PC-3 (cell line): ENCODE measurements at regions not wholly inside any gene's neighbourhood (a gene's known extent, or its start where the extent isn't known, plus 50 kb on each side); places are given as distances from the start of the nearest gene placed in this dataset.

ENCODE experiments used
- ATAC-seq: fragments of 200-7000 bp; cut with Tn5 transposase; 2 replicates; pipeline ENCODE4 v1.9.1; 2020; ENCODE audit warnings: mild to moderate bottlenecking, moderate library complexity
- BruUV-seq: library from RNA; stranded (reverse); fragments of 400-500 nt; replicated peaks from 2 replicates; lab custom pipeline; 2021; lab: Mats Ljungman, UMichigan
- CTCF ChIA-PET: fragments of 300-600 bp; sonication (Branson Sonifier 250); formaldehyde crosslinking; loops from one replicate; lab custom pipeline; 2022; ENCODE audit warnings: antibody characterized with exemption; lab: Charles Lee
- POLR2A ChIA-PET: fragments of 300-600 bp; sonication (Branson Sonifier 250); formaldehyde crosslinking; loops from one replicate; lab custom pipeline; 2022; ENCODE audit warnings: antibody characterized with exemption; ENCODE audit not compliant: unreplicated experiment; lab: Charles Lee
- DNase-seq: peaks from one replicate; pipeline ENCODE4 v3.0.0-alpha.2; 2015
- H2AFZ ChIP-seq: fragments of 300-600 bp; sonication (generic); 2 replicates; pipeline ENCODE4 v1.6.0; 2016; ENCODE audit warnings: antibody characterized with exemption, low read length
- H3F3A ChIP-seq: fragments of 300-600 bp; sonication (generic); one replicate; pipeline ENCODE4 v1.6.0; 2017; ENCODE audit warnings: antibody characterized with exemption, low read length, control low read depth, mild to moderate bottlenecking; ENCODE audit not compliant: unreplicated experiment
- H3K27ac ChIP-seq: fragments of 300-600 bp; sonication (generic); 2 replicates; pipeline ENCODE4 v1.5.1; 2016; ENCODE audit warnings: mild to moderate bottlenecking, low read length
- H3K27me3 ChIP-seq: fragments of 300-600 bp; sonication (generic); 2 replicates; pipeline ENCODE4 v1.6.1; 2016; ENCODE audit warnings: low read length, mixed read lengths
- H3K36me3 ChIP-seq: fragments of 300-600 bp; sonication (generic); 2 replicates; pipeline ENCODE4 v1.6.1; 2016; ENCODE audit warnings: low read depth, mixed run types, low read length, mixed read lengths
- H3K4me1 ChIP-seq: fragments of 300-600 bp; sonication (generic); 2 replicates; pipeline ENCODE4 v1.5.1; 2016; ENCODE audit warnings: low read length; ENCODE audit not compliant: insufficient read depth
- H3K4me2 ChIP-seq: fragments of 300-600 bp; sonication (generic); 2 replicates; pipeline ENCODE4 v1.6.0; 2016; ENCODE audit warnings: low read length
- H3K4me3 ChIP-seq: fragments of 300-600 bp; sonication (generic); 2 replicates; pipeline ENCODE4 v1.5.1; 2016; ENCODE audit warnings: mild to moderate bottlenecking, low read length, mixed read lengths
- H3K79me2 ChIP-seq: fragments of 300-600 bp; sonication (generic); 2 replicates; pipeline ENCODE4 v1.6.1; 2017; ENCODE audit warnings: low read length, mixed read lengths
- H3K9ac ChIP-seq: fragments of 300-600 bp; sonication (generic); 2 replicates; pipeline ENCODE4 v1.6.0; 2016; ENCODE audit warnings: mild to moderate bottlenecking, low read length
- H3K9me2 ChIP-seq: fragments of 300-600 bp; sonication (generic); replicated peaks from 2 replicates; pipeline ENCODE4 v1.6.1; 2016; ENCODE audit warnings: mixed run types, low read length, mixed read lengths
- H3K9me3 ChIP-seq: fragments of 300-600 bp; sonication (generic); 2 replicates; pipeline ENCODE4 v1.6.1; 2016; ENCODE audit warnings: low read length, mixed read lengths
- H4K20me1 ChIP-seq: fragments of 300-600 bp; sonication (generic); 2 replicates; pipeline ENCODE4 v1.6.1; 2016; ENCODE audit warnings: low read length, mixed read lengths
- EZH2 ChIP-seq: fragments of 300-600 bp; sonication (generic); IDR thresholded peaks from one replicate; pipeline ENCODE4 v1.6.1; 2017; ENCODE audit warnings: antibody characterized with exemption, mild to moderate bottlenecking, low read length; ENCODE audit not compliant: unreplicated experiment
- EZH2phosphoT487 ChIP-seq: fragments of 300-600 bp; sonication (generic); IDR thresholded peaks from 2 replicates; pipeline ENCODE4 v1.6.1; 2018; ENCODE audit warnings: mild to moderate bottlenecking, antibody characterized with exemption, low read length, borderline replicate concordance
- intact Hi-C: fragments of 100-400 bp; cut with micrococcal nuclease; formaldehyde crosslinking; loops from 2 replicates; pipeline ENCODE4 v1.9.0; 2023
- TF ChIP-seq, protein P1 (sequence below): fragments of 300-600 bp; sonication (generic); conservative IDR thresholded peaks from 2 replicates; pipeline ENCODE4 v1.5.1; 2017; ENCODE audit warnings: antibody characterized with exemption, low read depth, mild to moderate bottlenecking, low read length

DNA sequence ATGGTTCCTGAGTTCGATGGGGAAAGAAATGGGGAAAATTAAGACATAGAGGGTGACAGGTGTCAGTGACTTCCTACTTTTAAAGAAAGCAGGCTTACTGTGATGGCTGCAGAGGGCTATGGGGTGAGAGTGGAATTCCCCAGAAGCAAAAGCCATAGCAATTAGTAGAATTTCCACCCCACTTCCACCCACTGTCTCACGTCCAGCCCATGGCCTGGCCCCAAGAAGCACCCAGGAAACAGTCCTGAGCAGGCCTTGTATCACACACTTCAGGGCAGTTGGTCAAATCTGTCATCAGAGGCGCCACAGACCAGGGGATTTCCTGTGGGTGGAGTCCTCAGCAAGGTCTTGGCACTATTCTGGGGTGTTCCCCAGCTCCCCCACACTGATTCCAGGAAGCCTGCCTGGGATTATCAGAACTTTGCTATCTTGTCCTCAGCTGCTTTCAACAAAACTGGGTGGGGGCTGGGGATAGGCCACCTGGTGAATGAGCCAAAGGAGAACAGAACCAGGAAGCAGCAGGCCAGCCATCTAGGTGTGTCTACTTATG, 120.1 kb upstream of the CCND2 start:
- Histone ChIP-seq H3K4me2 (no peak overlapping the region), H3K4me3 (no peak overlapping the region), H3K79me2 (no peaks in the 10 kb centered on the region), H3K9me2 (no peaks in the 10 kb centered on the region), H3K27me3 (peaks cover 14% of the 10 kb centered on the region), H3K4me1 (no peaks in the 10 kb centered on the region), H3K36me3 (no peaks in the 10 kb centered on the region), H2AFZ (no peak overlapping the region), H4K20me1 (no peaks in the 10 kb centered on the region), H3F3A (no peaks in the 10 kb centered on the region), H3K9ac (no peak overlapping the region), H3K27ac (no peak overlapping the region), H3K9me3 (no peaks in the 10 kb centered on the region)
- TF ChIP-seq EZH2phosphoT487, result no peak
- TF ChIP-seq EZH2, result no peak
- TF ChIP-seq, protein P1, sequence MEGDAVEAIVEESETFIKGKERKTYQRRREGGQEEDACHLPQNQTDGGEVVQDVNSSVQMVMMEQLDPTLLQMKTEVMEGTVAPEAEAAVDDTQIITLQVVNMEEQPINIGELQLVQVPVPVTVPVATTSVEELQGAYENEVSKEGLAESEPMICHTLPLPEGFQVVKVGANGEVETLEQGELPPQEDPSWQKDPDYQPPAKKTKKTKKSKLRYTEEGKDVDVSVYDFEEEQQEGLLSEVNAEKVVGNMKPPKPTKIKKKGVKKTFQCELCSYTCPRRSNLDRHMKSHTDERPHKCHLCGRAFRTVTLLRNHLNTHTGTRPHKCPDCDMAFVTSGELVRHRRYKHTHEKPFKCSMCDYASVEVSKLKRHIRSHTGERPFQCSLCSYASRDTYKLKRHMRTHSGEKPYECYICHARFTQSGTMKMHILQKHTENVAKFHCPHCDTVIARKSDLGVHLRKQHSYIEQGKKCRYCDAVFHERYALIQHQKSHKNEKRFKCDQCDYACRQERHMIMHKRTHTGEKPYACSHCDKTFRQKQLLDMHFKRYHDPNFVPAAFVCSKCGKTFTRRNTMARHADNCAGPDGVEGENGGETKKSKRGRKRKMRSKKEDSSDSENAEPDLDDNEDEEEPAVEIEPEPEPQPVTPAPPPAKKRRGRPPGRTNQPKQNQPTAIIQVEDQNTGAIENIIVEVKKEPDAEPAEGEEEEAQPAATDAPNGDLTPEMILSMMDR, result no peak
- intact Hi-C loops, result no loop called here
- no peak for DNase-seq
- BruUV-seq, result no TSS peak
- POLR2A ChIA-PET, result interaction anchor here (0.6 kb wide), 1 partner anchor 120 kb away, joined by 3 read pairs; no protein-coding TSS in a partner anchor
- no peak for ATAC-seq
- CTCF ChIA-PET, result no interaction called here

DNA sequence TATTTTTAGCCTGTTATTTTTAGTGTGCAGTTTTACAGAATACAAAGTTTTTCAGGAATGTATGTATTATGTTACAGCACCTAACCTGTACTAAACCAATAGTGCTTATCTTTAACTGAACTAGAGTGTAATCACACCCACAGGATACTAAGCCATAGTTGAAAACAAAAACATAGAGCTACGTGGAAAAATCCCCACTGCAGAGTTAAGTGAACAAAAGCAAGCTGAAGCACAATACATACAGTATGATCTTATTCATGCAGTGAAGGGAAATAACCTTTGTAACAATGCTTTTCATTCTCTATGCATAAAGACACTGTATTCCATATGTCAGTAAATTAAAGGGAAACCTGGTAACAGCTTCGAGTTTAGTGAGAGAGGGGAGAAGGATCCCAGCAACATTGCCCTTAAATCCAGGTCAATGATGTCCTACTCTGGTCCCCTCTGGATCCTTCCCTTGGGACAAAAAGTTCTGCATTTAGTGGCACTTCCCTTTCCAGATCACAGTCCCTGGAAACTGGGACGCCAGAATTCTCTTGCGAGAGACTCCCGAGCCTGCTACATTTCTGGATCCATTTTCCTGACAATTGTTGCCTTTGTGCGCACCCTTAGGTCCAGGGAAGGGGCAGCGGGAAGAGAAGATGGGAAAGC, 121.3 kb upstream of the CCND2 start:
- peaks cover 12% of the 10 kb centered on the region for H3K27me3 ChIP-seq
- DNase-seq, result no peak

More for the DNA sequence above, 121.3 kb upstream of the CCND2 start:
- no peaks in the 10 kb centered on the region for H3F3A ChIP-seq
- H3K4me3 ChIP-seq, result no peak overlapping the region
- ATAC-seq, result no peak
- intact Hi-C loops, result no loop called here
- H3K9me3 ChIP-seq, result no peaks in the 10 kb centered on the region
- no peaks in the 10 kb centered on the region for H3K36me3 ChIP-seq
- no peaks in the 10 kb centered on the region for H3K9me2 ChIP-seq
- H3K27ac ChIP-seq, result no peak overlapping the region
- POLR2A ChIA-PET, result no interaction called here
- no peak overlapping the region for H3K9ac ChIP-seq
- TF ChIP-seq, protein P1, result no peak
- no peak for TF ChIP-seq EZH2
- no peak for TF ChIP-seq EZH2phosphoT487
- H2AFZ ChIP-seq, result no peak overlapping the region
- no peak overlapping the region for H3K4me2 ChIP-seq
- BruUV-seq, result no TSS peak
- CTCF ChIA-PET, result no interaction called here
- no peaks in the 10 kb centered on the region for H4K20me1 ChIP-seq
- H3K4me1 ChIP-seq, result no peaks in the 10 kb centered on the region
- H3K79me2 ChIP-seq, result no peaks in the 10 kb centered on the region
